ENCODE measurements at regions not wholly inside any gene's neighbourhood (a gene's known extent, or its start where the extent isn't known, plus 50 kb on each side); places are given as distances from the start of the nearest gene placed in this dataset.

DNA sequence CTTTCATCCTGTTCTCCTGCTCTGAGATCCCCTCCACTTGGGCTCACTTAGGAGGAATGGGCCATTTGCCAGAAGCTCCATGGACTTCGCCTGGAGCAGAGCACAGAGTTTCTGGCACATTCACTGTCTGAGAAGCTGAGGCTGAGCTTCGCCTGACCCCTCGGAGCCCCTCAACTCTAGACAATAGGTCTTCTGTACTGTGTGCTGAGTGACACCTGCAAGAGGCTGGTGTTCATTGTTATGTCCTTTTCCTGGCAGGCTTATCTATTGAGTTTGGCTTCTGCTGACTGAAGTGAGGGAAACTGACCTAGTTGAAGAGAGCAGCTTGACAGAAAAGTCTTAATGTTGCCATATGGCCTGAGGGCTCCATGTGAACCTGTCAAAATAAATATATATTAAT lies 124.3 kb downstream of the EHF start:
- TF ChIP-seq POLR2A (IDR thresholded peaks at IDR 0.05; ENCODE audit: low read depth, low read length) (no peak), SPI1 (IDR thresholded peaks at IDR 0.05; ENCODE audit: low read depth, low read length) (no peak), POU2F2 (IDR thresholded peaks at IDR 0.05; ENCODE audit: low read depth, low read length) (no peak)
- no peak for DNase-seq (ENCODE audit: insufficient read length, low spot score)
- no peak for FAIRE-seq

DNA sequence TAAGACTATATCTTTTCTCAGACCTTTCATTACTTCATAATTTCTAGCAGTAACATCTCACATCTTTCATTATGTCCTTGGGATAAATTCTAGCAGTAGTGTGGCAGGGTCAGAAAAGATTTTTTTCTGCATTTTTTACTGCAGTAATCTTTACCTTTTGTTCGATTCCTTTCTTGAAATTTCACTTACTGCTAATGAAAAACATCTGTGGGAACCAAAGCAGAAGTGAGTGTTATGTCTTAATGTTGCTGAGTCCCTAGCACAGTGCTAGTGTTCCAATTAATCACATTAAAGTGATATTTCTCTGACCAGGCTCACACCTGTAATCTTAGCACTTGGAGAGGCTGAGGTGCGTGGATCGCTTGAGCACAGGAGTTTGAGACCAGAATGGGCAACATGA lies 123.6 kb downstream of the EHF start:
- FAIRE-seq (no peak), DNase-seq (ENCODE audit: insufficient read length, low spot score) (no peak)
- no peak for TF ChIP-seq POLR2AphosphoS5 (IDR thresholded peaks at IDR 0.05; ENCODE audit: low read depth, low read length)
- TF ChIP-seq POU2F2 (IDR thresholded peaks at IDR 0.05; ENCODE audit: low read depth, low read length): no peak
- no peak for TF ChIP-seq SPI1 (IDR thresholded peaks at IDR 0.05; ENCODE audit: low read depth, low read length)
- TF ChIP-seq POLR2A (IDR thresholded peaks at IDR 0.05; ENCODE audit: low read depth, low read length): no peak

DNA sequence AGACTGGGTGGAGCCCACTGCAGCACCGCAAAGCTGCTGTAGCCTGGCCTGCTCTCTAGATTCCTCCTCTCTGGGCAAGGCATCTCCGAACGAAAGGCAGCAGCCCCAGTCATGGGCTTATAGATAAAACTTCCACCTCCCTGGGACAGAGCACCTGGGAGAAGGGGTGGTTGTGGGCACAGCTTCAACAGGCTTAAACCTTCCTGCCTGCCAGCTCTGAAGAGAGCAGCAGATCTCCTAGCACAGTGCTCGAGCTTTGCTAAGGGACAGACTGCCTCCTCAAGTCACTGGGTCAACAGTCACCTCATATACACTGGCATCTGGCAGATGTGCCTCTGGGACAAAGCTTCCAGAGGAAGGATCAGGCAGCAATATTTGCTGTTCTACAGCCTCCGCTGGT lies 117.3 kb downstream of the EHF start:
- TF ChIP-seq TAF1 (IDR thresholded peaks at IDR 0.05; ENCODE audit: low read depth, low read length): no peak
- no peak for TF ChIP-seq POLR2AphosphoS5 (IDR thresholded peaks at IDR 0.05; ENCODE audit: low read depth, low read length)
- no peak for TF ChIP-seq POLR2A (IDR thresholded peaks at IDR 0.05; ENCODE audit: low read depth, low read length)
- no peak for TF ChIP-seq SPI1 (IDR thresholded peaks at IDR 0.05; ENCODE audit: low read depth, low read length)
- TF ChIP-seq PAX5 (IDR thresholded peaks at IDR 0.05; ENCODE audit: insufficient read depth, low read length, severe bottlenecking): no peak
- TF ChIP-seq POU2F2 (IDR thresholded peaks at IDR 0.05; ENCODE audit: low read depth, low read length): no peak
- FAIRE-seq (no peak), DNase-seq (ENCODE audit: insufficient read length, low spot score) (no peak)

DNA sequence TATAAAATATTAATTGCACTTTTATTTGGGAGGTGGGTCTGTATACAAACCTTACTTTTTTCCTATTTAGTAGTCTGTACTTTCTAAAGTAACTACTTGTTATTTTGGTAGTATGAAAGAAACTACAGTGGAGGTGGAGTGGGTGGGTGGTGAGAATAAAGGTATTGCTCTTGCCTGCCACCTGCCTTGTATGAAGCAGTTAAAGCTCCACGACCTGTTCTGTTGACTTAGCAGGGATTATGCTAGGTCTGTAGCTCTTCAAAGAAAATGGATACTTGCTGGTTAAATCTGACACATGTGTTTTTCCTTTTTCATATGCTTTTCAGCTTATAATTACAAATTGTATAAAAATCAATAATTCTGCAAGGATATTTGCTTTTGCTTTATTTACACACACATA lies 111.9 kb downstream of the EHF start:
- no peak for TF ChIP-seq POLR2AphosphoS5 (IDR thresholded peaks at IDR 0.05; ENCODE audit: low read depth, low read length)
- TF ChIP-seq TAF1 (IDR thresholded peaks at IDR 0.05; ENCODE audit: low read depth, low read length): no peak
- TF ChIP-seq PAX5 (IDR thresholded peaks at IDR 0.05; ENCODE audit: insufficient read depth, low read length, severe bottlenecking): no peak
- TF ChIP-seq POU2F2 (IDR thresholded peaks at IDR 0.05; ENCODE audit: low read depth, low read length): no peak
- TF ChIP-seq POLR2A (IDR thresholded peaks at IDR 0.05; ENCODE audit: low read depth, low read length): no peak
- no peak for TF ChIP-seq SPI1 (IDR thresholded peaks at IDR 0.05; ENCODE audit: low read depth, low read length)
- FAIRE-seq (no peak), DNase-seq (ENCODE audit: insufficient read length, low spot score) (no peak)

DNA sequence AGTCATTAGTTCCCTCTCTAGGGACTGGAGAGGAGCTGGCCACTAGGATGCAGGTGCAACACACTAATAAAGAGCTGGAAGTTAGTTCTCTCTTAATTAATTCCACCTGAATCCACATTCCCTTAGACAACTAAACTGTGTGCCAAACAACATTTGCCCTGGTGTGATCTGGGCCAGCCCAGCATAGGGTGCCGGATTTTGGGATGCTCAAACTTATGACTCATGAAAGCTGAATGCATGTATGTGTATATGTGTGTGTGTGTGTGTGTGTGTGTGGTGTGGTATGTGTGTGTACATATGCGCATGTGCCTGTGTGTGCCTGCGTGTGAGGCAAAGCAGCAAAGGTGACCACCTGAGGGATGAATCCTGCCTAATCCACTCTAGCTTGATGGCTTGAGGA lies 110.7 kb downstream of the EHF start:
- no peak for DNase-seq (ENCODE audit: insufficient read length, low spot score)
- no peak for FAIRE-seq
- no peak for TF ChIP-seq SPI1 (IDR thresholded peaks at IDR 0.05; ENCODE audit: low read depth, low read length)
- TF ChIP-seq PAX5 (IDR thresholded peaks at IDR 0.05; ENCODE audit: insufficient read depth, low read length, severe bottlenecking): no peak
- no peak for TF ChIP-seq TAF1 (IDR thresholded peaks at IDR 0.05; ENCODE audit: low read depth, low read length)
- no peak for TF ChIP-seq POLR2AphosphoS5 (IDR thresholded peaks at IDR 0.05; ENCODE audit: low read depth, low read length)
- TF ChIP-seq POLR2A (IDR thresholded peaks at IDR 0.05; ENCODE audit: low read depth, low read length): no peak
- no peak for TF ChIP-seq POU2F2 (IDR thresholded peaks at IDR 0.05; ENCODE audit: low read depth, low read length)

DNA sequence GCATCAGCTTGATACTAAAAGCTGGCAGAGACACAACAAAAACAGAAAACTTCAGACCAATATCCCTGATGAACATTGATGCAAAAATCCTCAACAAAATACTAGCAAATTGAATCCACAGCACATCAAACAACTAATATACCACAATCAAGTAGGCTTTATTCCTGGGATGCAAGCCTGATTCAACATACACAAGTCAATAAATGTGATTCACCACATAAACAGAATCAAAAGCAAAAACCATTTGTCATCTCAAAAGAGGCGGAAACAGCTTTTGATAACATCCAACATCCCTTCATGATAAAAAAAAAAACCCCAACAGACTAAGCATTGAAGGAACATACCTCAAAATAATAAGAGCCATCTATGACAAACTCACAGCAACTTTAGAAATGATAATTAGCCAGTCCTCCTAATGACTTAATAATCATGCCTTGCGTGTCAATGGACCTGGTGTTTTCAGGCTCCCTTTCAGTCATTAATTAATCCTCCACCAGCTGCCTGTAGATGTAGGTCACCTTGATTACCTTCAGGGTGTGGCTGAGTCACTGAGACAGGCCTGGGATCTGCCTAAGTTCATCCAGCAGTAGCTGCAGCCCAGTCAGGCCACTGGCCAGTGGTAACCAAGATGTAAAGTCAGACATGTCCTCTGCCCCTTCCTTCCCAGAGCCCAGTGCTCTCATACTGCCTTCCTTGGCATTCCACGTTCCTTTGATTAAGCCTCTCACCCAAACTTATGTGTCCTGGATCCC lies 109.8 kb downstream of the EHF start:
- TF ChIP-seq PAX5 (IDR thresholded peaks at IDR 0.05; ENCODE audit: insufficient read depth, low read length, severe bottlenecking) (no peak), TAF1 (IDR thresholded peaks at IDR 0.05; ENCODE audit: low read depth, low read length) (no peak), SPI1 (IDR thresholded peaks at IDR 0.05; ENCODE audit: low read depth, low read length) (no peak), POLR2AphosphoS5 (IDR thresholded peaks at IDR 0.05; ENCODE audit: low read depth, low read length) (no peak), POLR2A (IDR thresholded peaks at IDR 0.05; ENCODE audit: low read depth, low read length) (no peak), POU2F2 (IDR thresholded peaks at IDR 0.05; ENCODE audit: low read depth, low read length) (no peak)
- FAIRE-seq: no peak
- DNase-seq (ENCODE audit: insufficient read length, low spot score): no peak

DNA sequence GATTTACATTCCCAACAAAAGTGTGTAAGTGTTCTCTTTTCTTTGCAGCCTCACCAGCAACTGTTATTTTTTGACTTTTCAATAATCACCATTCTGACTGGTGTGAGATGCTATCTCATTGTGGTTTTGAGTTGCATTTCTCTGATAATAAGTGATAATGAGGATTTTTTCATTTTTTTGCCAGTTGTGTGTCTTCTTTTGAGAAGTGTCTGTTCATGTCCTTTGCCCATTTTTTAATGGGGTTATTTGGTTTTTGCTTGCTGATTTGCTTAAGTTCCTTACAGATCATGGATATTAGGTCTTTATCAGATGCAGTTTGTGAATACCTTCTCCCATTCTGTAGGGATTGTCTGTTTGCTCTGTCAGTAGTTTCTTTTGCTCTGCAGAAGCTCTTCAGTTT lies 107.7 kb downstream of the EHF start:
- DNase-seq (ENCODE audit: insufficient read length, low spot score): no peak
- no peak for FAIRE-seq
- TF ChIP-seq TAF1 (IDR thresholded peaks at IDR 0.05; ENCODE audit: low read depth, low read length): no peak
- TF ChIP-seq SPI1 (IDR thresholded peaks at IDR 0.05; ENCODE audit: low read depth, low read length): no peak
- no peak for TF ChIP-seq POLR2AphosphoS5 (IDR thresholded peaks at IDR 0.05; ENCODE audit: low read depth, low read length)
- no peak for TF ChIP-seq POU2F2 (IDR thresholded peaks at IDR 0.05; ENCODE audit: low read depth, low read length)
- no peak for TF ChIP-seq PAX5 (IDR thresholded peaks at IDR 0.05; ENCODE audit: insufficient read depth, low read length, severe bottlenecking)
- TF ChIP-seq POLR2A (IDR thresholded peaks at IDR 0.05; ENCODE audit: low read depth, low read length): no peak

DNA sequence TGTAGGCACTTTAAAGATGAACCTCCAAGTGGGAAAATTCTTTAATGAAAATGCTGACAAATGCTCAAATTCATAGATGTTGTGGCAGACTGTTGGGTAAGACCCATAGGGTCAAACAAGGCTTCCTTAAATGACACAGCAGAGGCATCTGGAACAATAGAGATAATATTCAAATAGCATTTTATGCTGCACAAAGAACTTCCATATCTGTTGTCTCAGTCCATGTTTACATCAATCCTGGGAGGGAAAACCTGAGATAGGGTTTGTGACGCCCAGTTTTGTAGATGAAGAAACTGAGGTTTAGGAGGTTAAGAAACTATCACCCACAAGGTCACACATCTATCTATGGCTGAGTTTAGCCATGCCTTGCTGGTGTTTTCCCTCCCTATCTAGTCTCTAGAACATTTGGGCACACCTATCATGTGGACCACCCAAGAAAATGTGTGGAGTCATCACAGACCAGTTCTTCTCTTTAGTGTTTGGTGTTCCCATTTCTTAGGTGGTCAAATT lies 106.4 kb downstream of the EHF start:
- TF ChIP-seq SPI1 (IDR thresholded peaks at IDR 0.05; ENCODE audit: low read depth, low read length) (no peak), POU2F2 (IDR thresholded peaks at IDR 0.05; ENCODE audit: low read depth, low read length) (no peak), TAF1 (IDR thresholded peaks at IDR 0.05; ENCODE audit: low read depth, low read length) (no peak), POLR2AphosphoS5 (IDR thresholded peaks at IDR 0.05; ENCODE audit: low read depth, low read length) (no peak), POLR2A (IDR thresholded peaks at IDR 0.05; ENCODE audit: low read depth, low read length) (no peak)
- no peak for DNase-seq (ENCODE audit: insufficient read length, low spot score)
- FAIRE-seq: no peak

DNA sequence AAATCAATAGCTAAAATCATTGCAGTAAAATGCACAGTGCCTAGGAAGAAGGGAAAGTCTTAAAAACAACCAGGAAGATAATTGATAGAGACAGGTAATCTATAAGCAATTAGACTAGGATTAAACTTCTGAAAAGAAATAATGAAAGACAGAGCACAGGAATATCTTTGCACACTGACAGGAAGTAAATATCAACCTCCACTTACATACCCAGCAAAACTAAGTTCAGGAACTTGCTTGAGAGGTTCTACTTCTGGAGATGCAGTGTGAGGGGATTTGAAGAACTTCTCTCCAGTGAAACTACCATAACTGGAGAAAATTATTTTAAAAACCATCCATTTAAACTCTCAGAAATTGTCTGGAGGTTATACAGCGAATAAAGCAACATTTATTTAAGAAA lies 104.1 kb downstream of the EHF start:
- DNase-seq (ENCODE audit: insufficient read length, low spot score): no peak
- no peak for FAIRE-seq
- TF ChIP-seq PAX5 (IDR thresholded peaks at IDR 0.05; ENCODE audit: insufficient read depth, low read length, severe bottlenecking) (no peak), POLR2AphosphoS5 (IDR thresholded peaks at IDR 0.05; ENCODE audit: low read depth, low read length) (no peak), POU2F2 (IDR thresholded peaks at IDR 0.05; ENCODE audit: low read depth, low read length) (no peak), POLR2A (IDR thresholded peaks at IDR 0.05; ENCODE audit: low read depth, low read length) (no peak), SPI1 (IDR thresholded peaks at IDR 0.05; ENCODE audit: low read depth, low read length) (no peak), TAF1 (IDR thresholded peaks at IDR 0.05; ENCODE audit: low read depth, low read length) (no peak)

DNA sequence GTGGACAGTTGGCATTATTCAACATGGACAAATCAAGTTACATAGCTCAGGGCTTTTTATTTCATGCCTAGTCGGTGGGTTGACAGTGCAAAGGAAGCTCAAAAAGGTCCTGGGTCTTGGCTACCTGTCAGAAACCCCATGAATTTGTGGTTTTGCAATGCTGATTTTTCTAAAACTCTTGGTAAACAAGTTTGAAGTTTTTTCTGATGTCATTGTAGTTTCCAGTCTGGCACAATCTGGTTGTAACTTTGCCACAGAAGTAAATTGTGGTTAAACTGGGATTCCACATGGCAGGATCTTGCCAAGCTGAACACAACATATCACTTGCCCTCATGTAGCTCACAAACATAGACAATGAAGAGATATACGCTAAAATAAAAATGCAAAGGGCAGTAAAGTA lies 100.8 kb downstream of the EHF start:
- DNase-seq (ENCODE audit: insufficient read length, low spot score) (no peak), FAIRE-seq (no peak)
- no peak for TF ChIP-seq TAF1 (IDR thresholded peaks at IDR 0.05; ENCODE audit: low read depth, low read length)
- TF ChIP-seq POLR2AphosphoS5 (IDR thresholded peaks at IDR 0.05; ENCODE audit: low read depth, low read length): no peak
- TF ChIP-seq POLR2A (IDR thresholded peaks at IDR 0.05; ENCODE audit: low read depth, low read length): no peak
- no peak for TF ChIP-seq POU2F2 (IDR thresholded peaks at IDR 0.05; ENCODE audit: low read depth, low read length)
- no peak for TF ChIP-seq PAX5 (IDR thresholded peaks at IDR 0.05; ENCODE audit: insufficient read depth, low read length, severe bottlenecking)
- TF ChIP-seq SPI1 (IDR thresholded peaks at IDR 0.05; ENCODE audit: low read depth, low read length): no peak
